ENCODE measurements at regions not wholly inside any gene's neighbourhood (a gene's known extent, or its start where the extent isn't known, plus 50 kb on each side); places are given as distances from the start of the nearest gene placed in this dataset.
"Not testable (repeated sequence)": the region's sequence is repeated elsewhere in the genome, so short reads cannot be mapped to it uniquely, and the experiment has no call there.

GRCh38 chr1:182331387-182331786 is 60.2 kb downstream of the GLUL start:
- no peak for DNase-seq (ENCODE audit: low read depth in 3 of 3)

GRCh38 chr1:182330303-182330702 is 61.3 kb downstream of the GLUL start:
- DNase-seq (ENCODE audit: low read depth in 3 of 3) = no peak

DNA sequence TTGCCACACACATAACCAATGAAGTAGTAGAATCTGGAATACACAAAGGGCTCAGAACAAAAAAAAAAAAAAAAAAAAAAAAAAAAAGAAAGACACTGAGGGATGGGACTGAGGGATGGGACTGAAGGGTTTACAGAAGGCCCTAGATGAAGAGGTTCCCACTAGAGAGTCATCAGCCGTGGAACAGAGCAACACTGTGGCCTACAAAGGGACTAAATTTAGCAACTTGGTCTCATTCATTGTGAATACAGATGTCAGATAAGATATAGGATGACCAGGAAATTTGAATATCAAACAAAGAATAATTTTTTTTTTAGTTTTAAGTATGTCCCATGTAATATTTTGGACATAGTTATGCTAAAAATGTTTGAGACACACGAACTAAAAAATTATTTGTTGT is 62.1 kb downstream of the GLUL start:
- no peak for DNase-seq (ENCODE audit: low read depth in 3 of 3)

DNA sequence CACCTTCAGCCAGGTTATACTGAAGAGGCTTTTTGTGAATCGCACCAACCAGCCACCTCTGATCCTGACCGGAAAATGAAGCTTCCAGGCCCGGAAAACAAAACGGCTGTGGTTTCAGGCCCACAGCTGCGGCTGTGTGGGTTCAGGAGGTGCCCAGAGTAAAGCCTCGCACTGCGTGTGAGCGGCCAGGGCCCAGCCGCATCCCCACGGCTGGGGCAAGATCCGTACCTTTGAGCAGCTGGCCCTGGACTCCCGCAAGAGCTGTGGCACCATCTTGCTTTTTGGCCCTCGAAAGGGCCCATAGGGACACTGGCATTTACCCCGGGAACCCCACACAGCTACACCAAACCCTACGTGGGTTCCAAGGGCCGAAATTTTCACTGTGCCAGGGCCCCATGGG is 63.0 kb downstream of the GLUL start:
- no peak for DNase-seq (ENCODE audit: low read depth in 3 of 3)

- DNase-seq (ENCODE audit: low read depth in 3 of 3) = no peak
Observed at GRCh38 chr1:182325339-182325738, 66.3 kb downstream of the GLUL start.

DNA sequence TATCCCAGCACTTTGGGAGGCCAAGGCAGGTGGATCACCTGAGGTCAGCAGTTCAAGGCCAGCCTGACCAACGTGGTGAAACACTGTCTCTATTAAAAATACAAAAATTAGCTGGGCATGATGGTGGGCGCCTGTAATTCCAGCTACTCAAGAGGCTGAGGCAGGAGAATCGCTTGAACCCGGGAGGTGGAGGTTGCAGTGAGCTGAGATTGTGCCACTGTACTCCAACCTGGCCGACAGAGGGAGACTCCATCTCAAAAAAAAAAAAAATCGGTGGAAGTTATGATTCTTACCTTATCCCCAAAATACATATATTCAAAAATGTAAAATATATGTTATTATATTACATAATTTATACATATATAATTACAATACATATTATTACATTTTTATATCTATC is 70.1 kb downstream of the GLUL start:
- DNase-seq (ENCODE audit: low read depth in 3 of 3) = not testable (repeated sequence)

- no peak for DNase-seq (ENCODE audit: low read depth in 3 of 3)
Observed at GRCh38 chr1:182317611-182318161, 73.9 kb downstream of the GLUL start.

GRCh38 chr1:182316454-182316853 is 75.1 kb downstream of the GLUL start:
- not testable (repeated sequence) for DNase-seq (ENCODE audit: low read depth in 3 of 3)

DNA sequence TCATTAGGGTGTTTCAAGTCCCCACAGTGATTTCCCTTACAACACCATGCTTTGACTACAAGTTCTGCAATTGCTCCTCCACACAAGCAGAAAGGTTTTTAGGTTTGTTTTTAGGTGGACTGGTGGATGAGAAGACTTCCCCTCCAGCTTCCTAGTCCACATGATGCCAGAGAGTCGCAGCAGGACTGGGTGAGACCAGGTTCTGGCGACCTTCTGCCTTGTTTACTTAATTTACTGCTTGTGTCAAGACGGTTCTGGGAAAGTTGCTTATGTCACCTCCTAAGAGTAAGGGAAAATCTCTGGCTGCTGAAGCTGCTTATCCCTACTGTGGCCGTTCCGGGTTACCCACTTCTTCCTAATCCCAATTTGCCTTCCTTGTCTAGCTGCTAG is 76.4 kb downstream of the GLUL start:
- DNase-seq (ENCODE audit: low read depth in 3 of 3) = no peak

GRCh38 chr1:182309631-182310351 is 81.8 kb downstream of the GLUL start:
- DNase-seq (ENCODE audit: low read depth in 3 of 3) = no peak

- DNase-seq (ENCODE audit: low read depth in 3 of 3) = no peak
Observed at GRCh38 chr1:182308826-182309225, 82.8 kb downstream of the GLUL start.

GRCh38 chr1:182307486-182307885 is 84.1 kb downstream of the GLUL start:
- not testable (repeated sequence) for DNase-seq (ENCODE audit: low read depth in 3 of 3)

- no peak for DNase-seq (ENCODE audit: low read depth in 3 of 3)
Observed at GRCh38 chr1:182305861-182306260, 85.7 kb downstream of the GLUL start.

DNA sequence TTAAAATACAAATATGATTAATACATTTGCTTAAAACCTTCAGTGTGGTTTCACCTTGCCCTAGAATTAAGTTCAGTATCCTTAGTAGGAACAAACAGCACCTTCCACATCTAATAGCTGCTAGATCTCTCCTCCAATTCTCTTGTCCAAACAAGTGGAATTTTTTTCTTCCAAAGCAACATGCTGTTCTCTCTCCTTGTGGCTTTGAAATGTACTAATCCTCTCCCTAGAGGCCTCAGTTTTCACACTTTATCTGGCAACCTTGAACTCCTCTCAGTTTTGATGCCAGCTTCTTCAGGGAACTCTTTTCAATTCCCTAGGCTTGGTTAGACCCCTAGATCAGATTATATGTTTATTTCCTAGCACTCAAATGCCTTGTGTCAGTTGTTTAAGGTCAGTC is 87.0 kb downstream of the GLUL start:
- no peak for DNase-seq (ENCODE audit: low read depth in 3 of 3)

- no peak for DNase-seq (ENCODE audit: low read depth in 3 of 3)
Observed at GRCh38 chr1:182304218-182304617, 87.4 kb downstream of the GLUL start.

- no peak for DNase-seq (ENCODE audit: low read depth in 3 of 3)
Observed at GRCh38 chr1:182303778-182304177, 87.8 kb downstream of the GLUL start.

GRCh38 chr1:182301467-182302198 is 90.0 kb downstream of the GLUL start:
- DNase-seq (ENCODE audit: low read depth in 3 of 3) = no peak

DNA sequence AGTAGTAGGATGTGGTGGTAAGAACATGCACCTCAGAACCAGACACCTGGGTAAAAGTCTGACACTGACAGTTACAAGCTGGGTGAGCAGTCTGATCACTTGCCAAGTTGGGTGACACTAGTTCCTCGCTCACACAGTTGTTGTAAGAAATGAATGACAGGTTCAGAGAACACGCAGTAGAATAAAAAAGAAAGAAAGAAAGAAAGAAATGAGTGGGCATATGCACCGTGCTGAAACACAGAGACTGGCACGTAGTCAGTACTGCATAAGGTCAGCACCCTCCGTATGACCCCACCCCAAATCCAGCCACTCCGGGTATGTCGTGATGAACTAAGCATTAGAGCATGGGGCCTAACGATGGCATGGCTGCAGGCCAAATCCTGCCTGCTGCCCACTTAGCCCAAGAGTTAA is 90.6 kb downstream of the GLUL start:
- no peak for DNase-seq (ENCODE audit: low read depth in 3 of 3)

GRCh38 chr1:182299728-182300616 is 91.6 kb downstream of the GLUL start:
- DNase-seq (ENCODE audit: low read depth in 3 of 3) = no peak

GRCh38 chr1:182299054-182299727 is 92.4 kb downstream of the GLUL start:
- DNase-seq (ENCODE audit: low read depth in 3 of 3) = not testable (repeated sequence)

DNA sequence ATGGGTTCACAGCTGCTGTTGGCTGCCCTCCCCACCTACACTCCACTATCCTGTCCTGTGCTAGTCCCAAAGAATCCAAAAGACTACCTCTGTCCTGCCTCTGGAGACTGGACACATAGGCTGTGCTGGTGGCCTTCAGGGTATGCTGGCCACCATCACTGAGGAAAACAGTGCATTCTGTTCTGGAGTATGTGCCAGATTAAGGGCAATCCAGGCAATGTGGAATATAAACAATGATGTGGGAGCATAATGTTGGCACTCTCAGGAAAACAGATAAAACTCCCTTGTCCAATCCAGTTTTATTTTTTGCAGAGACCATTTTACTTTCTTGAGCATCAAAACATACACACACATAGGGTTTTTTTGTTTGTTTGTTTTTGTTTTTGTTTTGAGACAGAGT is 94.3 kb downstream of the GLUL start:
- no peak for DNase-seq (ENCODE audit: low read depth in 3 of 3)

DNA sequence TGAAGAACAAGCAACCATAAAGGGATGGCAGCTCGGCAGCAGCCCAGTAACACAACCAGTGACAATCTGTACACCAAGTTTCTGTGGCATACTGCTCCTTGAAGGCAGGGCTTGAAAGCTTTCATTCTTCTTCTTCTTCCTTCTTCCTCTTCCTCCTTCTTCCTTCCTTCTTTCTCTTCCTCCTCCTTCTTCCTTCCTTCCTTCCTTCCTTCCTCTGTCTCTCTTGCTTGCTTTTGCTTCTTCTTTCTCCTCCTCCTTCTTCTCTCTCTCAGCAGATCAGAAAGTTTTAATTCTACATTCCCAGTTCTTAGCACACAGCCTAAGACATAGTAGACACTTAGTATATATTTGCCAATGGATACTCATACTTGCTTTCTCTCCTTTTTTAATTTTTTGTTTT is 95.9 kb downstream of the GLUL start:
- no peak for DNase-seq (ENCODE audit: low read depth in 3 of 3)

Data from stimulated activated CD4-positive, alpha-beta T cell treated with anti-CD3 and anti-CD28 coated beads, TNF-alpha, amount 100 ng/mL, for 24 hours (primary cell).